ENCODE measurements at regions not wholly inside any gene's neighbourhood (a gene's known extent, or its start where the extent isn't known, plus 50 kb on each side); places are given as distances from the start of the nearest gene placed in this dataset.

DNA sequence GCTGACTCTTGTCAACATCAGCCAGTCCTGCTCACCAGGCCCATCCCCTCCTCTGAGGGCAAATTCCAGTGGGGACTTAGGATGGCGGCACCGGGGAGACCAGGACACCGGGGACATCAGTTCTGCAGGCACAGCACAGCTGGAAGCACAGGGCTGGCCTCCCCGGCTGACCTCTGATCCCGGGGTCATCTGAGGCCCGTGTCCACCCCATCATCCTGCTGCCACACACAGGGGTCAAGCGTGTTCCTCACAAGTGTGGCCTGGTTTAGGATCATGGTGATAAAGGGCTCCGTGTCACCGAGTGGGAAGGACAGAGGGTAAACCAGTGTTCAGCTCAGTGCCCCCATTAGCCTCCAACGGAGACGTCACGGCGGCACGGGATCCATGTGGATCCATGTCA is 58.1 kb upstream of the CTDP1 start:
- H3K4me1 ChIP-seq (ENCODE audit: control insufficient read depth, insufficient read depth, low read length, unreplicated experiment), result no peaks in the 10 kb centered on the region
- H3K27me3 ChIP-seq (ENCODE audit: insufficient read depth, low read length), result peaks cover 22% of the 10 kb centered on the region
- H3K4me3 ChIP-seq (ENCODE audit: low read depth, low read length), result no peak overlapping the region
- no peaks in the 10 kb centered on the region for H3K36me3 ChIP-seq (ENCODE audit: insufficient read depth, low read length)
- H3K27ac ChIP-seq (ENCODE audit: low read depth, low read length), result no peak overlapping the region
- no peaks in the 10 kb centered on the region for H3K79me2 ChIP-seq (ENCODE audit: control insufficient read depth, insufficient read depth, low read length, unreplicated experiment)
- no peak overlapping the region for H2AFZ ChIP-seq (ENCODE audit: low read length, unreplicated experiment)

GRCh38 chr18:79622004-79622403 is 57.6 kb upstream of the CTDP1 start:
- Histone ChIP-seq H3K27ac (ENCODE audit: low read depth, low read length) (no peak overlapping the region), H3K27me3 (ENCODE audit: insufficient read depth, low read length) (peaks cover 27% of the 10 kb centered on the region), H3K4me3 (ENCODE audit: low read depth, low read length) (no peak overlapping the region), H3K36me3 (ENCODE audit: insufficient read depth, low read length) (no peaks in the 10 kb centered on the region), H3K79me2 (ENCODE audit: control insufficient read depth, insufficient read depth, low read length, unreplicated experiment) (no peaks in the 10 kb centered on the region), H3K4me1 (ENCODE audit: control insufficient read depth, insufficient read depth, low read length, unreplicated experiment) (no peaks in the 10 kb centered on the region), H2AFZ (ENCODE audit: low read length, unreplicated experiment) (no peak overlapping the region)

GRCh38 chr18:79624356-79625170 is 55.0 kb upstream of the CTDP1 start:
- no peak overlapping the region for H3K27ac ChIP-seq (ENCODE audit: low read depth, low read length)
- H3K36me3 ChIP-seq (ENCODE audit: insufficient read depth, low read length), result no peaks in the 10 kb centered on the region
- no peak overlapping the region for H2AFZ ChIP-seq (ENCODE audit: low read length, unreplicated experiment)
- no peaks in the 10 kb centered on the region for H3K4me1 ChIP-seq (ENCODE audit: control insufficient read depth, insufficient read depth, low read length, unreplicated experiment)
- no peaks in the 10 kb centered on the region for H3K79me2 ChIP-seq (ENCODE audit: control insufficient read depth, insufficient read depth, low read length, unreplicated experiment)
- H3K27me3 ChIP-seq (ENCODE audit: insufficient read depth, low read length), result peaks cover 28% of the 10 kb centered on the region
- no peak overlapping the region for H3K4me3 ChIP-seq (ENCODE audit: low read depth, low read length)

GRCh38 chr18:79625195-79625923 is 54.2 kb upstream of the CTDP1 start:
- H2AFZ ChIP-seq (ENCODE audit: low read length, unreplicated experiment), result no peak overlapping the region
- no peaks in the 10 kb centered on the region for H3K79me2 ChIP-seq (ENCODE audit: control insufficient read depth, insufficient read depth, low read length, unreplicated experiment)
- no peaks in the 10 kb centered on the region for H3K4me1 ChIP-seq (ENCODE audit: control insufficient read depth, insufficient read depth, low read length, unreplicated experiment)
- peaks cover 28% of the 10 kb centered on the region for H3K27me3 ChIP-seq (ENCODE audit: insufficient read depth, low read length)
- H3K4me3 ChIP-seq (ENCODE audit: low read depth, low read length), result no peak overlapping the region
- no peaks in the 10 kb centered on the region for H3K36me3 ChIP-seq (ENCODE audit: insufficient read depth, low read length)
- H3K27ac ChIP-seq (ENCODE audit: low read depth, low read length), result no peak overlapping the region

DNA sequence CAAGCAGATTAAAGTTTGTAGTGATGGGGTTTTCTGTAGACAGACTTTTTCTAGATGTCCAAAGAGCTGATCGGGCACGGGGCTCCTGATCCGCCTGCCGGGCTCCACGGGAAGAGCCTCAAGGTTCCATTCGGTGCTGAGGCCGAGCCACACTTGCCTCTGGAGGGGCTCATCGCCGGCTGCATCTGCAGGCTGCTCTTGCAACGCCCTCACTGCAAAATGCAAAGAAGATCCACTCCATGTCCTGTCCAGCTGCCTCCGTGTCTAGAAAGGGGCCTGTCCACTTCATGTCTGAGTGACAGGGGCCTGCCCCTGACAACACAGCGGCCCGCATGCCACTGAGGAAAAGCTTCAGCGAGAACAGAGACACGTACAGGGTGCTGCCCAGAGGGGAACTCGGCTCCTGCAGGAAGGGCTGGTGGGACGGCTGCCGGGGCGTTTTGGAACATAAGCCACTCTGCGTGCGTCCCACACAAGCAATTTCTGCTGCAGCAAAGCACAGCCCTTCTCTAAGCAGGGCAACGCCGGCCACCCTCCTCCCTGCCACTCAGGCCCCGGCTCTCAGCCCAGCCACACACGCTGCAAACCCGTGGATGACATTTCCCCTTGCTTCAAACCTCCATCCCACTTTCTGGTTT is 53.6 kb upstream of the CTDP1 start:
- H3K27ac ChIP-seq (ENCODE audit: low read depth, low read length), result no peak overlapping the region

GRCh38 chr18:79626905-79627749 is 52.5 kb upstream of the CTDP1 start:
- Histone ChIP-seq H3K4me1 (ENCODE audit: control insufficient read depth, insufficient read depth, low read length, unreplicated experiment) (no peaks in the 10 kb centered on the region), H3K79me2 (ENCODE audit: control insufficient read depth, insufficient read depth, low read length, unreplicated experiment) (no peaks in the 10 kb centered on the region), H2AFZ (ENCODE audit: low read length, unreplicated experiment) (no peak overlapping the region), H3K27ac (ENCODE audit: low read depth, low read length) (no peak overlapping the region), H3K4me3 (ENCODE audit: low read depth, low read length) (no peak overlapping the region), H3K36me3 (ENCODE audit: insufficient read depth, low read length) (no peaks in the 10 kb centered on the region), H3K27me3 (ENCODE audit: insufficient read depth, low read length) (peaks cover 28% of the 10 kb centered on the region)

More for the DNA sequence above, 53.6 kb upstream of the CTDP1 start:
- Histone ChIP-seq H3K4me3 (ENCODE audit: low read depth, low read length) (no peak overlapping the region), H3K27me3 (ENCODE audit: insufficient read depth, low read length) (peaks cover 28% of the 10 kb centered on the region), H2AFZ (ENCODE audit: low read length, unreplicated experiment) (no peak overlapping the region), H3K4me1 (ENCODE audit: control insufficient read depth, insufficient read depth, low read length, unreplicated experiment) (no peaks in the 10 kb centered on the region), H3K79me2 (ENCODE audit: control insufficient read depth, insufficient read depth, low read length, unreplicated experiment) (no peaks in the 10 kb centered on the region), H3K36me3 (ENCODE audit: insufficient read depth, low read length) (no peaks in the 10 kb centered on the region)

GRCh38 chr18:79627750-79628294 is 51.8 kb upstream of the CTDP1 start:
- no peak overlapping the region for H2AFZ ChIP-seq (ENCODE audit: low read length, unreplicated experiment)
- H3K36me3 ChIP-seq (ENCODE audit: insufficient read depth, low read length), result no peaks in the 10 kb centered on the region
- H3K79me2 ChIP-seq (ENCODE audit: control insufficient read depth, insufficient read depth, low read length, unreplicated experiment), result no peaks in the 10 kb centered on the region
- H3K27me3 ChIP-seq (ENCODE audit: insufficient read depth, low read length), result peaks cover 28% of the 10 kb centered on the region
- no peak overlapping the region for H3K27ac ChIP-seq (ENCODE audit: low read depth, low read length)
- H3K4me1 ChIP-seq (ENCODE audit: control insufficient read depth, insufficient read depth, low read length, unreplicated experiment), result no peaks in the 10 kb centered on the region
- H3K4me3 ChIP-seq (ENCODE audit: low read depth, low read length), result no peak overlapping the region

GRCh38 chr18:79628416-79629248 is 51.0 kb upstream of the CTDP1 start:
- H3K27me3 ChIP-seq (ENCODE audit: insufficient read depth, low read length), result peaks cover 28% of the 10 kb centered on the region
- H3K27ac ChIP-seq (ENCODE audit: low read depth, low read length), result no peak overlapping the region
- H3K79me2 ChIP-seq (ENCODE audit: control insufficient read depth, insufficient read depth, low read length, unreplicated experiment), result no peaks in the 10 kb centered on the region
- no peaks in the 10 kb centered on the region for H3K36me3 ChIP-seq (ENCODE audit: insufficient read depth, low read length)
- H3K4me1 ChIP-seq (ENCODE audit: control insufficient read depth, insufficient read depth, low read length, unreplicated experiment), result no peaks in the 10 kb centered on the region
- H3K4me3 ChIP-seq (ENCODE audit: low read depth, low read length), result no peak overlapping the region
- no peak overlapping the region for H2AFZ ChIP-seq (ENCODE audit: low read length, unreplicated experiment)

DNA sequence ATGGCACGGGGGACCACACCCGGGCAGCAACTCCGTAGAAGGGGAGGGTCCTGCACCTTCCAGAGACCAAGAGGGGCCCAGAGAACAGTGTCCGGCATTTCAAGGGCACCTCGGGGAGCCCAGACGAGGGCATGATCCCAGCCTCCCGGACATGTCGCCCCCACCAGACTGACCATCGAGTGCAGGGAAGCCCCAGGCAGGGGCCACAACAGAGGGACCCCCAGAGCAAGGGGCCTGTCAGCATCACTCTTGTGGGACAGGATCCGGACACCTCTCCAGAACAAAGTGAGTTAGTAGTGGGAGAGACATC is 50.4 kb upstream of the CTDP1 start:
- Histone ChIP-seq H3K4me3 (ENCODE audit: low read depth, low read length) (no peak overlapping the region), H3K36me3 (ENCODE audit: insufficient read depth, low read length) (no peaks in the 10 kb centered on the region), H2AFZ (ENCODE audit: low read length, unreplicated experiment) (no peak overlapping the region), H3K79me2 (ENCODE audit: control insufficient read depth, insufficient read depth, low read length, unreplicated experiment) (no peaks in the 10 kb centered on the region), H3K27ac (ENCODE audit: low read depth, low read length) (no peak overlapping the region), H3K4me1 (ENCODE audit: control insufficient read depth, insufficient read depth, low read length, unreplicated experiment) (no peaks in the 10 kb centered on the region), H3K27me3 (ENCODE audit: insufficient read depth, low read length) (peaks cover 27% of the 10 kb centered on the region)
